Islet precursor cell (in vitro differentiated cells): ENCODE measurements at regions not wholly inside any gene's neighbourhood (a gene's known extent, or its start where the extent isn't known, plus 50 kb on each side); places are given as distances from the start of the nearest gene placed in this dataset.
"Not testable (repeated sequence)": the region's sequence is repeated elsewhere in the genome, so short reads cannot be mapped to it uniquely, and the experiment has no call there.

Experiments
- DNase-seq: peaks from one replicate; pipeline ENCODE4 v3.0.0-alpha.2; 2018

DNA sequence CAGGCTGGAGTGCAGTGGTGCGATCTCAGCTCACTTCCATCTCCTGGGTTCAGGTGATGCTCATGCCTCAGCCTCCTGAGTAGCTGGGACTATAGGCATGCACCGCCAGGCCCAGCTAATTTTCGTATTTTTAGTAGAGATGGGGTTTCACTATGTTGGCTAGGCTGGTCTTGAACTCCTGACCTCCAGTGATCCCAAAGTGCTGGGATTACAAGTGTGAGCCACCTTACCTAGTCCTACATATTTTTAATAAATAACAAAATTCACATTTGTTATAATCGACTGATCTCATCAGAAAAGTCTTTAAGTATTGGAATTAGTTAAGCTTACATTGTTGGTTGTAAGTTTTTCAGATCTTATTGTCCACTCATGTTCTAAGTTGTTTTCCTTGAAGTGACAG is 83.4 kb upstream of the TPTE start:
- DNase-seq: not testable (repeated sequence)

DNA sequence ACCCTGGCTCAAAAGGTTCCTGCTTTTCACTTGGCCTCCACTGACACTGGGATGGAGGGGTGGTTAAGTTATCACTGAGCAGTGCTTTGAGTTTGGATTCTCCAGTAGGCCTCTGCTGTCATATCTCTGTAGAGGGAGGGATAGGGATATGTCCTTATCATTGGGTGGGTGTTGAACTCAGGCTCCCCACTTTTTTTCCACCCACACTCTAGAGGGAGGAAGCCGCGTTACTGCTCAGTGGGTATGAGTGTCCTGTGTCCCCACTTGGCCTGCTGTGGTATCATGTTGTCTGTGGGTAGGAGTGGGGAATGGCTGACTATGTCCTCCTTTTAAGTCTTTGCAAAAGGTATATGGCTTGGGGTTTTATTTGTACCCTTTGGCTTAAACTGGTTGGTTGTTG is 80.7 kb upstream of the TPTE start:
- DNase-seq: not testable (repeated sequence)

DNA sequence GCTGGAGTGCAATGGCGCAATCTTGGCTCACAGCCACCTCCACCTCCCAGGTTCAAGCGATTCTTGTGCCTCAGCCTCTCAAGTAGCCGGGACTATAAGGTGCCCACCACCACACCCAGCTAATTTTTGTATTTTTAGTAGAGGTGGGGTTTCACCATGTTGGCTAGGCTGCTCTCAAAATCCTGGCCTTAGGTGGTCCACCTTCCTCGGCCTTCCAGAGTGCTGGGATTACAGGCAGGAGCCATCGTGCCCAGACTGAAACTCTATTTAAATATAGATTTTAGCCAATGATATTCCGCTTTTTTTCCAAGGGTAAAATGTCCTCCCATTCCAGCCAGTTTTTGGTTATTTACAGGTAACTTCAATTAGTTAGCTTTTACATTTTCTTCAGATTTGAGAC is 79.4 kb upstream of the TPTE start:
- DNase-seq: not testable (repeated sequence)

DNA sequence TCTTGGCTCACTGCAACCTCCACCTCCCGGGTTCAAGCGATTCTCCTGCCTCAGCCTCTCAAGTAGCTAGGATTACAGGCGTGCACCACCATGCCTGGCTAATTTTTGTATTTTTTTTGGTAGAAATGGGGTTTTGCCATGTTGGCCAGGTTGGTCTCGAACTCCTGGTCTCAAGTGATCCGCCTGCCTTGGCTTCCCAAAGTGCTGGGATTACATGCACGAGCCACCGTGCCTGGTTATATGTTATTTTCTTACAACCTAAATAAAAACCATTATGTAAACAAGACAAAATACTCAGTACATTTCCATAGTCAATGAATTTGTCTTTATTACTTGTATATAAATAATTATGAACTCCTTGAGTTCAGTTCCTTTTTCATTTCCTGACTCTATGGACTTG is 75.7 kb upstream of the TPTE start:
- not testable (repeated sequence) for DNase-seq

GRCh38 chr21:10449451-10449850 is 71.9 kb upstream of the TPTE start:
- DNase-seq: not testable (repeated sequence)

DNA sequence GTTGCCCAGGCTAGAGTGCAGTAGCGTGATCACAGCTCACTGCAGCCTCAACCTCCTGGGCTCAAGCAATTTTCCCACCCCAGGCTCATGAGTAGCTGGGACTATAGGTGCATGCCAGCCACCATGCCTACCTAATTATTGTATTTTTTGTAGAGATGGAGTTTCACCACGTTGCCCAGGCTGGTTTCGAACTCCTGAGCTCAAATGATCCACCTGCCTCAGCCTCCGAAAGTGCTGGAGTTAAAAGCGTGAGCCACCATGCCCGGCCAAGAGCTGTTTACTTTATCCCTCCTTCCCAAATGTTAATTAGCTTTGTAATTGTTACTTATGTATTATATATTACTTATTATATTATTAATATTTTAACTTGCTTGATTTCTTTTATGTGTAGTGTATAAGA is 70.1 kb upstream of the TPTE start:
- not testable (repeated sequence) for DNase-seq

DNA sequence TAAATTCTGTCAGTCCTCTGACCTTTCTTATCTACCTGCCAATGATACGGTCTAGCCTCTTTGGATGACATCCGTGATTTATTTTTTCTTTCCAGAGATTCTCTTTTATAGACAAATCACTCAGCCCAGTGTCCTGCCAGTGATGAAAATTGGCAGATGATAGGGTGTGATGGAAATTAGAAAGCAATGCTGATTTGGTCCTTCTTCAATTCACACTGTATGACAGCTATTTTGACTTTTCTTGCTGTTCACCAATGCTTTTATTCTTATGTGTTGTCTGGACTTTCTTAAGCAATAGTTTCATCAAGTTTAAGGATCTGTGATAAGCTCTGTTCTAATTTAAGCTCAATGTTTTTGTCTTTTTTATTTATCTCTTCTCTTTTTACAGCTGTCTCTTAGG is 63.6 kb upstream of the TPTE start:
- DNase-seq: not testable (repeated sequence)

DNA sequence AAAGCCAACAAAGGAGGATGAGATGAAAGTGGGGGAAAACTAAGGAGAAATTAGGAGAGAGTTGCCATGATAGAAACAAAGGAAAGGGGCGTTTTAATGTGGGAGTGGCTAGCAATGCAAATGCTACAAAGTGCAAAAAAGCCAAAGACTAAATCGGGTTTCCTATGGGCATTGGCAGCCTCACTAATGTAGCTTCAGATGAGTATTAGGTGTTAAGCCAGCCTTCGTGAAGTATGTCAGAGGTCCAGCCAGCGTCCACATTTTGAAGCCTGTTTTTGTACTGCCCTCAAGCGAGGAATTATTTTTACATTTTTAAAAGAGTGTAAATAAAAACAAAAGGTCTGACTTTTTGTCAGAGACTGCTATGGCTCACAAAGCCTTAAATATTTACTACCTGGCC is 60.4 kb upstream of the TPTE start:
- DNase-seq: not testable (repeated sequence)

GRCh38 chr21:10461445-10461844 is 59.9 kb upstream of the TPTE start:
- not testable (repeated sequence) for DNase-seq

- DNase-seq: no peak
These were observed 58.2 kb upstream of the TPTE start for GRCh38 chr21:10463156-10463555.

- DNase-seq: no peak
These were observed 56.4 kb upstream of the TPTE start for GRCh38 chr21:10464975-10465374.

DNA sequence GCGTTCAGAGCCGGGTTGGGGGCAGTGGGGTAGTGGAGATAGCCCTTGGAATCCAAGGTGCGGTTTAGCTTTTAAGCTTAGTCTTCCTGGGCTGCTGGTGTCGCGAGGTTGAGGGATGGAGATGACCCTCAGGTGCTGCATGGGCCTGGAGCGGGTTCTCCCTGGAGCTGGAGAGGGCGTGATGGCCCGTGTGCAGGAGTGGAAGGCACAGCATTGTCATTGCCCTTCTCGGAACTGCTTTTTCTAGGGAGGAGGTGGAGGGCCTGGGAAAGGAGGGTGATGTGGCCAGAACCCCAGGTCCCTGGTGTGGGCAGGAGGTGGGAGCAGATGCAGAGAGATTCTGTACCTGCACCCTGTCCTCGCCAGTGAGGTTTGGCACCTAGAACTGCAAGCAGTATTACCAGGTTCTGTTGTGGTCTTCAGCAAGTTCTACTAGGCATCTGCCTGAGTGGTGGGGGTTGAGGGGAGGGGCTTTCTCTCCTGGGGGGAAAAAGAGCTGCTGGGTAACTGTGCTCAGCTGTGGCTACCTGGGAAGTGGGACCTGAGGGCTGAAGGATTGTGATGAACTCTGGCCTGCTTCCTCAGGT is 55.8 kb upstream of the TPTE start:
- DNase-seq: peak; percentile 59

DNA sequence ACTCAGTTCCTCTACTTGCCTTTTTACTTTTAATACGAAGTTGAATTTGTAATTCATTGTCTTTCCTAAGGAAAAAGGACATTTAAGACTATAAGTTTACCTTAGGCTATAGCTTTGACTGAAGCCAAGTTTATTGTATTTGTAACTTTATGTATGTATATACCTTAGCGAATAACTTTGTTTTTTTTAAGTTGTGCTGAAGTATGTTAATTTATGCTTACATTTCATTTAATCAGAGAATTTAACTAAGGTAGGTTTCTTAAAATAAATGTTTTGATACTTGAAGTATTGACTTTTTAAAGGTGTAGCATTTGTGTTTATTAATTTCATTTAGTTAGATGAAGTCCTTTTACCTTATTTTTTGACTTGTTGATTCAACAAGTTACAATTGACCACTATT is 55.2 kb upstream of the TPTE start:
- DNase-seq: no peak
